ENCODE measurements at regions not wholly inside any gene's neighbourhood (a gene's known extent, or its start where the extent isn't known, plus 50 kb on each side); places are given as distances from the start of the nearest gene placed in this dataset.
"Not testable (repeated sequence)": the region's sequence is repeated elsewhere in the genome, so short reads cannot be mapped to it uniquely, and the experiment has no call there.

- no peak for DNase-seq (ENCODE audit: low spot score)
These were observed 99.3 kb upstream of the FAM20A start for GRCh38 chr17:68700421-68700820.

- DNase-seq (ENCODE audit: low spot score): no peak
These were observed 98.8 kb upstream of the FAM20A start for GRCh38 chr17:68699936-68700335.

GRCh38 chr17:68698746-68699145 is 97.6 kb upstream of the FAM20A start:
- peak; percentile 25 for DNase-seq (ENCODE audit: low spot score)

- peak; percentile 43 for DNase-seq (ENCODE audit: low spot score)
These were observed 96.7 kb upstream of the FAM20A start for GRCh38 chr17:68697850-68698361.

- DNase-seq (ENCODE audit: low spot score): no peak
These were observed 94.5 kb upstream of the FAM20A start for GRCh38 chr17:68695659-68696058.

GRCh38 chr17:68694791-68695485 is 93.8 kb upstream of the FAM20A start:
- no peak for DNase-seq (ENCODE audit: low spot score)

GRCh38 chr17:68693896-68694295 is 92.7 kb upstream of the FAM20A start:
- DNase-seq (ENCODE audit: low spot score): no peak

- no peak for DNase-seq (ENCODE audit: low spot score)
These were observed 92.3 kb upstream of the FAM20A start for GRCh38 chr17:68693466-68693865.

GRCh38 chr17:68686108-68686988 is 85.2 kb upstream of the FAM20A start:
- no peak for DNase-seq (ENCODE audit: low spot score)

GRCh38 chr17:68684949-68685357 is 83.8 kb upstream of the FAM20A start:
- no peak for DNase-seq (ENCODE audit: low spot score)

- no peak for DNase-seq (ENCODE audit: low spot score)
These were observed 81.7 kb upstream of the FAM20A start for GRCh38 chr17:68682903-68683302.

GRCh38 chr17:68679882-68680281 is 78.7 kb upstream of the FAM20A start:
- DNase-seq (ENCODE audit: low spot score): no peak

- no peak for DNase-seq (ENCODE audit: low spot score)
These were observed 75.7 kb upstream of the FAM20A start for GRCh38 chr17:68676856-68677255.

- no peak for DNase-seq (ENCODE audit: low spot score)
These were observed 74.6 kb upstream of the FAM20A start for GRCh38 chr17:68675723-68676122.

- no peak for DNase-seq (ENCODE audit: low spot score)
These were observed 73.1 kb upstream of the FAM20A start for GRCh38 chr17:68674029-68674925.

GRCh38 chr17:68670967-68671693 is 70.0 kb upstream of the FAM20A start:
- DNase-seq (ENCODE audit: low spot score): no peak

GRCh38 chr17:68666438-68666837 is 65.3 kb upstream of the FAM20A start:
- not testable (repeated sequence) for DNase-seq (ENCODE audit: low spot score)

- DNase-seq (ENCODE audit: low spot score): no peak
These were observed 64.2 kb upstream of the FAM20A start for GRCh38 chr17:68665373-68665772.

GRCh38 chr17:68662479-68662878 is 61.3 kb upstream of the FAM20A start:
- DNase-seq (ENCODE audit: low spot score): no peak

GRCh38 chr17:68662037-68662432 is 60.9 kb upstream of the FAM20A start:
- peak; percentile 17 for DNase-seq (ENCODE audit: low spot score)

GRCh38 chr17:68661265-68662036 is 60.3 kb upstream of the FAM20A start:
- DNase-seq (ENCODE audit: low spot score): no peak

Measured in HuH-7 (cell line).